Endothelial cell of umbilical vein (primary cell): ENCODE measurements at regions not wholly inside any gene's neighbourhood (a gene's known extent, or its start where the extent isn't known, plus 50 kb on each side); places are given as distances from the start of the nearest gene placed in this dataset.

Experiments
- BruUV-seq: library from RNA; stranded (reverse); fragments of 400-500 nt; replicated peaks from 2 replicates; lab custom pipeline; 2021; lab: Mats Ljungman, UMichigan
- CTCF ChIA-PET: fragments of 300-600, 350-600 bp; sonication (Branson Sonifier 250); formaldehyde crosslinking; loops from one replicate; lab custom pipeline; 2021; ENCODE audit warnings: antibody characterized with exemption, inconsistent platforms; lab: Charles Lee
- POLR2A ChIA-PET: fragments of 300-600, 350-600 bp; sonication (Branson Sonifier 250); formaldehyde crosslinking; loops from one replicate; lab custom pipeline; 2021; ENCODE audit warnings: antibody characterized with exemption, inconsistent platforms; lab: Charles Lee
- DNase-seq: peaks from one replicate; pipeline ENCODE4 v3.0.0-alpha.2; 2011; ENCODE audit warnings: low read depth, low spot score
- FAIRE-seq: peaks from 2 replicates; lab custom pipeline; 2011; peaks lifted over from hg19 to GRCh38; lab: Jason Lieb, UNC
- H2AFZ ChIP-seq: 2 replicates; pipeline ENCODE4 v1.6.0; 2012; ENCODE audit warnings: low read depth, low read length, control low read depth, inconsistent platforms
- H3K27ac ChIP-seq: 2 replicates; pipeline ENCODE4 v1.5.1; 2011; ENCODE audit warnings: low read depth, mild to moderate bottlenecking, control low read depth, low read length, moderate library complexity; ENCODE audit not compliant: insufficient read depth
- H3K27me3 ChIP-seq, 2 experiments: 2 replicates each; pipeline versions ENCODE4 v1.6.0 to v1.6.1; 2011; ENCODE audit warnings: low read length in 2 of 2, mixed read lengths in 1 of 2; ENCODE audit not compliant: control insufficient read depth in 2 of 2, insufficient read depth in 2 of 2
- H3K36me3 ChIP-seq, 2 experiments: 2 replicates in 1 of 2; 3 replicates in 1 of 2; pipeline ENCODE4 v1.5.1; 2011; ENCODE audit warnings: low read length in 2 of 2, mild to moderate bottlenecking in 1 of 2, moderate library complexity in 1 of 2; ENCODE audit not compliant: control insufficient read depth in 2 of 2, insufficient read depth in 2 of 2; ENCODE audit errors: extremely low read depth in 1 of 2
- H3K4me1 ChIP-seq: 3 replicates; pipeline ENCODE4 v1.5.1; 2011; ENCODE audit warnings: mild to moderate bottlenecking, low read length; ENCODE audit not compliant: control insufficient read depth, insufficient read depth; ENCODE audit errors: extremely low read depth
- H3K4me2 ChIP-seq: 2 replicates; pipeline ENCODE4 v1.6.1; 2011; ENCODE audit warnings: low read length, control low read depth, mixed read lengths; ENCODE audit not compliant: insufficient read depth
- H3K4me3 ChIP-seq, 3 experiments: fragments of 200-600 bp in 1 of 3; sonication (generic), shearing (Covaris generic) in 1 of 3; replicated peaks in 1 of 3; 2 replicates each; pipeline ENCODE4 v1.5.1; 2011 to 2016; ENCODE audit warnings: control low read depth in 3 of 3, low read length in 3 of 3, mild to moderate bottlenecking in 2 of 3, inconsistent platforms in 1 of 3, low read depth in 1 of 3, moderate library complexity in 1 of 3; ENCODE audit not compliant: insufficient read depth in 1 of 3
- H3K79me2 ChIP-seq: 2 replicates; pipeline ENCODE4 v1.6.0; 2012; ENCODE audit warnings: low read length, inconsistent platforms; ENCODE audit not compliant: control insufficient read depth, insufficient read depth
- H3K9ac ChIP-seq: replicated peaks from 2 replicates; pipeline ENCODE3; 2011; ENCODE audit warnings: low read length, control low read depth; ENCODE audit not compliant: insufficient read depth; ENCODE audit errors: extremely low read depth
- H3K9me1 ChIP-seq: replicated peaks from 3 replicates; pipeline ENCODE4 v1.6.0; 2011; ENCODE audit warnings: mild to moderate bottlenecking, low read length; ENCODE audit not compliant: control insufficient read depth, insufficient read depth; ENCODE audit errors: extremely low read depth
- H3K9me3 ChIP-seq: replicated peaks from 2 replicates; pipeline ENCODE4 v1.5.1; 2012; ENCODE audit warnings: low read length, inconsistent platforms; ENCODE audit not compliant: control insufficient read depth, insufficient read depth
- H4K20me1 ChIP-seq: replicated peaks from 2 replicates; pipeline ENCODE3; 2011; ENCODE audit warnings: mild to moderate bottlenecking, low read length; ENCODE audit not compliant: control insufficient read depth, insufficient read depth; ENCODE audit errors: extremely low read depth
- CTCF ChIP-seq, 2 donors: IDR thresholded peaks; 1 replicate in 1 of 2; 2 replicates in 1 of 2; pipeline ENCODE4 v1.5.1; 2011; ENCODE audit warnings: low read length in 2 of 2, mild to moderate bottlenecking in 2 of 2, moderate library complexity in 2 of 2, control low read depth in 1 of 2, inconsistent platforms in 1 of 2, low read depth in 1 of 2; ENCODE audit not compliant: insufficient read depth in 1 of 2; ENCODE audit errors: extremely low read depth in 1 of 2
- EZH2 ChIP-seq: IDR thresholded peaks from 2 replicates; pipeline ENCODE4 v1.6.1; 2012; ENCODE audit warnings: borderline replicate concordance, low read depth, mild to moderate bottlenecking, moderate library complexity, low read length, inconsistent platforms; ENCODE audit not compliant: severe bottlenecking
- FOS ChIP-seq: IDR thresholded peaks from 2 replicates; pipeline ENCODE4 v1.6.1; 2011; ENCODE audit warnings: mild to moderate bottlenecking, low read length, moderate library complexity, borderline replicate concordance; ENCODE audit not compliant: insufficient read depth
- GATA2 ChIP-seq: IDR thresholded peaks from 2 replicates; pipeline ENCODE4 v1.7.0; 2011; ENCODE audit warnings: low read depth, mild to moderate bottlenecking, moderate library complexity, mixed read lengths, low read length; ENCODE audit not compliant: insufficient read length, insufficient read depth
- JUN ChIP-seq: IDR thresholded peaks from 2 replicates; pipeline ENCODE4 v1.6.1; 2011; ENCODE audit warnings: borderline replicate concordance, low read depth; ENCODE audit not compliant: insufficient read length, insufficient read depth
- MAX ChIP-seq: IDR thresholded peaks from 2 replicates; pipeline ENCODE4 v1.6.1; 2011; ENCODE audit not compliant: insufficient read depth, insufficient read length
- MYC ChIP-seq: IDR thresholded peaks from one replicate; pipeline ENCODE4 v1.6.1; 2011; ENCODE audit warnings: mild to moderate bottlenecking, low read depth, low read length
- POLR2A ChIP-seq: IDR thresholded peaks from 2 replicates; pipeline ENCODE4 v1.6.1; 2012; ENCODE audit warnings: low read depth, mild to moderate bottlenecking, control low read depth, low read length
- POLR2AphosphoS5 ChIP-seq: IDR thresholded peaks from 2 replicates; pipeline ENCODE4 v1.6.1; 2012; ENCODE audit warnings: low read depth, mild to moderate bottlenecking, control low read depth, low read length, moderate library complexity; ENCODE audit not compliant: insufficient read depth
- dilution Hi-C: fragments of 300-500 bp; cut with MboI; formaldehyde crosslinking; loops from one replicate; pipeline ENCODE4 v1.15.0; 2019; ENCODE audit warnings: low sequenced_read_pairs; ENCODE audit not compliant: extremely low pct_ligation_motif_present
- intact Hi-C: fragments of 100-400 bp; cut with micrococcal nuclease; formaldehyde crosslinking; loops from one replicate; pipeline ENCODE4 v1.10.0; 2022

- Histone ChIP-seq H3K79me2 (no peaks in the 10 kb centered on the region), H3K4me3 (no peak overlapping the region), H3K9me3 (no peaks in the 10 kb centered on the region), H3K27me3 (no peaks in the 10 kb centered on the region), H3K4me1 (no peaks in the 10 kb centered on the region), H2AFZ (no peak overlapping the region), H3K27ac (no peak overlapping the region), H3K9ac (no peak overlapping the region), H3K36me3 (no peaks in the 10 kb centered on the region), H3K9me1 (no peaks in the 10 kb centered on the region), H3K4me2 (no peak overlapping the region), H4K20me1 (no peaks in the 10 kb centered on the region)
- dilution Hi-C loops (no loop called here), intact Hi-C loops (no loop called here)
- no TSS peak for BruUV-seq
- TF ChIP-seq FOS (no peak), CTCF (IDR thresholded peaks at IDR 0.05; ENCODE audit: extremely low read depth in 1 of 2, insufficient read depth in 1 of 2, low read depth in 1 of 2, low read length in 2 of 2) (no peak), MAX (no peak), POLR2A (no peak), POLR2AphosphoS5 (no peak), GATA2 (no peak), MYC (no peak), JUN (no peak), EZH2 (no peak)
- ChIA-PET CTCF (interaction anchor here (1.3 kb wide), 1 partner anchor 662 kb away, joined by 4 read pairs; no protein-coding TSS in a partner anchor), POLR2A (no interaction called here)
- FAIRE-seq: no peak
- DNase-seq: no peak
Measured at GRCh38 chr1:214861615-214862014, 220.9 kb upstream of the KCNK2 start.
